HUES64 (cell line): ENCODE measurements at regions not wholly inside any gene's neighbourhood (a gene's known extent, or its start where the extent isn't known, plus 50 kb on each side); places are given as distances from the start of the nearest gene placed in this dataset.

Source experiments
- H3K27ac ChIP-seq: 2 replicates; pipeline ENCODE4 v1.7.0; 2013; ENCODE audit warnings: low read depth, low read length, inconsistent platforms
- H3K27me3 ChIP-seq: 2 replicates; pipeline ENCODE4 v1.6.1; 2013; ENCODE audit warnings: mild to moderate bottlenecking, low read length; ENCODE audit not compliant: insufficient read depth
- H3K36me3 ChIP-seq: 2 replicates; pipeline ENCODE4 v1.6.1; 2013; ENCODE audit warnings: mild to moderate bottlenecking, low read length; ENCODE audit not compliant: insufficient read depth
- H3K4me1 ChIP-seq: 2 replicates; pipeline ENCODE4 v1.6.1; 2013; ENCODE audit warnings: mild to moderate bottlenecking, low read length, moderate library complexity; ENCODE audit not compliant: insufficient read depth
- H3K4me3 ChIP-seq: 2 replicates; pipeline ENCODE4 v1.5.1; 2013; ENCODE audit warnings: mild to moderate bottlenecking, low read length, moderate library complexity
- H3K9ac ChIP-seq: 2 replicates; pipeline ENCODE4 v1.6.1; 2013; ENCODE audit warnings: mild to moderate bottlenecking, low read depth, low read length
- H3K9me3 ChIP-seq: 2 replicates; pipeline ENCODE4 v1.6.1; 2013; ENCODE audit warnings: low read depth, low read length; ENCODE audit not compliant: insufficient read depth
- WGBS: fragments of 150-250, 120-280 bp; methylation state at CpG from one replicate; pipeline ENCODE4 v1.1.7; 2013; ENCODE audit warnings: missing lambda C conversion rate; 5-methylcytosine and 5-hydroxymethylcytosine counted together

DNA sequence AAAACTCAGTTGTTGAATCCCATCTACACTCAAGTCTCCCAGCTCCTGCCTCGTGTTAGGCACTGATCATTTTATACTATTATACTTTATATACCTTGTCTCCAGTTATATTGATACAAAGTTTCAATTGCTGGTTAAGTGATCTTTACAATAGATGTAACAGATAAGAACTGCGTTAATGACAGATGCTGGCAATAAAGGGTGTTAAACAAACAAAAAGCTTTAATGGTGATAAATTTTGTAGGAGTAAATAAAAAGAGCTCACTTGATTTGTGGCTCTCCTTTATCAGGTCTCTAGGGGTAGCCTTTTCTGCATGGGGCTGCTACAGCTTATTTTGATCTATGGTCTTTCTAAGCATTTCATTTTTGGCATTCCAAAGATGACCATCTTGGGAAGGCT is 106.9 kb upstream of the GAREM1 start:
- H3K27me3 ChIP-seq: no peaks in the 10 kb centered on the region
- WGBS: 96% methylated on average over 1 of the region's 2 CpGs
- H3K27ac ChIP-seq: no peak overlapping the region
- no peaks in the 10 kb centered on the region for H3K4me1 ChIP-seq
- no peak overlapping the region for H3K4me3 ChIP-seq
- H3K36me3 ChIP-seq: no peaks in the 10 kb centered on the region
- 0 out of 2 replicates have a peak, but pooled peaks cover 11% of the 10 kb centered on the region for H3K9me3 ChIP-seq
- H3K9ac ChIP-seq: no peak overlapping the region

DNA sequence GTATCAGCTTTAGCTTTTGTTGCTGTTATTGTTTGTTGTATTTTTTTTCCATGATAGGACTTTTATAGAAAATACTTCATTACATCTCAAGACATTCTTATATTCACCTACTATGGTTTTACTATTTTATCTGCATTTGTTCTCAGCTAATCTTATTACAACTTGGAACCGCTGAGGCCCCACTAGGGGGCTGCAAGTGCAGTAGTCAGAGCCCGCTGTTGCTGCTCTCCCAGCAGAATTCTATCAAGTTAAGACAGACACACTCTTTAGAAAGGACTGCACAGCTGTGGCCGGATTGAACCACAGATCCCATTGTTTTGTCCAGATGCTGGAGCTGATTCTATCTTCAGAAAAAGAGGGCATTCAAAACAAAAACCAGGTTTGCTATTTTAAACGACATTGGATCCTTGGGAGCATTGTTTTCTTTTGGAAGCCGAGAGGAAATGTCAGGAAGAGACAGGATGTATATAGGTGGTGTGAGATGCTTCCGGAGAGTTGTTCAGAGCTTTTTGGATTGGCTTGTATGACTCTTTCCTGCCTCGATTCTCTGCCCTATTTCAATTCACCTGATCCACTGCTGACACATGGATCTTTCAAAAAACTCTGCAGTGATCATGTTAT is 105.7 kb upstream of the GAREM1 start:
- Histone ChIP-seq H3K4me3 (no peak overlapping the region), H3K9me3 (0 out of 2 replicates have a peak, but pooled peaks cover 11% of the 10 kb centered on the region), H3K9ac (no peak overlapping the region), H3K27ac (no peak overlapping the region), H3K4me1 (no peaks in the 10 kb centered on the region), H3K36me3 (no peaks in the 10 kb centered on the region), H3K27me3 (no peaks in the 10 kb centered on the region)
- 54% methylated on average over 7 of the region's 7 CpGs for WGBS

DNA sequence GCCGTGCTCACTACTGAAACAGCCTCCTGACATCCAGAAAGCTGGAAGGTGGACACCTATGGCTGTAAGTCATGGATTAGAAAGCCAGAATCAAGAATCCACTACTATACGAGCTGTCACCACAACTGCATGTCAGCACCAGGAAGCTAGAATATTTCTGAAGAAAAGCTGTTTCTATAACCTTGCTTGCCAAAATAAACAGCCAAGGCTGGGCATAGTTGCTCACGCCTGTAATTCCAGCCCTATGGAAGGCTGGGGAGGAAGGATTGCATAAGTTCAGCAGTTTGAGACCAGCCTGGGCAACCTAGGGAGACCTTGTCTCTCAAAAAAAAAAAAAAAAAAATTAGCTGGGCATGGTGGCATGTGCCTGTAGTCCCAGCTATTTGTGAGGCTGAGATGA is 96.3 kb upstream of the GAREM1 start:
- WGBS: 90% methylated on average over 3 of the region's 3 CpGs
- H3K36me3 ChIP-seq: no peaks in the 10 kb centered on the region
- no peaks in the 10 kb centered on the region for H3K4me1 ChIP-seq
- no peak overlapping the region for H3K27ac ChIP-seq
- H3K9me3 ChIP-seq: no peaks in the 10 kb centered on the region
- H3K4me3 ChIP-seq: no peak overlapping the region
- H3K9ac ChIP-seq: no peak overlapping the region
- H3K27me3 ChIP-seq: no peaks in the 10 kb centered on the region

DNA sequence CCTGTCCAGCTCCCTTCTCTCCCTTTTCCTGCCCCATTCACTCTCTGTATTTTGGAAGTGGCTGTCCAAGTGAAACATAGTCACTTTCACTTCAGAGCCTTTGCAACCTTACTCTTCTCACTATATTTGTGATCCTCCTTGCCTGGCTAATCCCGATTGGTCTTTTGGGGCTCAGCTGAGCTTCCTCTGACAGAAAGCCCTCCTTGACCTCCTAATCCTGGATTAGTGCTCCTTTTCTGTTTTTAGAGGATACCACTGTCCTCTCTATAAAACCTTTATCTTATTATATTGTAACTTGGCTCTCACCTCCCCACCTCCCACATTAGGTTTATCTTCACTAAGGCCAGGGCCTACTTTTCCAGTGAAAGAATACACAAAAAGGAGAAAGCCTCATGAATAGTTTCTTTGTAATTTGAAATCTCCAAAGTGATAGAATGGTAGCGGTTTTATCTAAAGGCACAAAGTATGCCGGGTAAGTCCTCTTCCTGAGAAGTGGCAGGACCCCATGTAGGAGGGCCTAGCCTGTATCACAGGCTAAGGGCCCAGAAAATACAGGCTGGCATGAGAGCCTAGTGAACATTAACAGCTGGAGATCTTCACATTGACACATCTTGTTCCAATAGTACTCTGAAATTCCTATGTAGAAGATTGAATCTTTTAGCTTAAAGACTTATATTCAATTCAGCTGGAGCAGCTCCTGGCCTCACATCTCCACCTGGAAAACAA is 83.1 kb upstream of the GAREM1 start:
- H3K4me1 ChIP-seq: peaks cover 24% of the 10 kb centered on the region
- 91% methylated on average over 3 of the region's 3 CpGs for WGBS

GRCh38 chr18:32553174-32553573 is 82.5 kb upstream of the GAREM1 start:
- WGBS: 85% methylated on average over 5 of the region's 5 CpGs
- H3K36me3 ChIP-seq: no peaks in the 10 kb centered on the region
- no peak overlapping the region for H3K27ac ChIP-seq
- H3K9me3 ChIP-seq: no peaks in the 10 kb centered on the region
- H3K27me3 ChIP-seq: no peaks in the 10 kb centered on the region
- H3K4me3 ChIP-seq: no peak overlapping the region
- peaks cover 30% of the 10 kb centered on the region for H3K4me1 ChIP-seq
- H3K9ac ChIP-seq: no peak overlapping the region

More for the DNA sequence above, 83.1 kb upstream of the GAREM1 start:
- Histone ChIP-seq H3K9me3 (no peaks in the 10 kb centered on the region), H3K27me3 (no peaks in the 10 kb centered on the region), H3K27ac (no peak overlapping the region), H3K36me3 (no peaks in the 10 kb centered on the region), H3K4me3 (no peak overlapping the region), H3K9ac (no peak overlapping the region)

DNA sequence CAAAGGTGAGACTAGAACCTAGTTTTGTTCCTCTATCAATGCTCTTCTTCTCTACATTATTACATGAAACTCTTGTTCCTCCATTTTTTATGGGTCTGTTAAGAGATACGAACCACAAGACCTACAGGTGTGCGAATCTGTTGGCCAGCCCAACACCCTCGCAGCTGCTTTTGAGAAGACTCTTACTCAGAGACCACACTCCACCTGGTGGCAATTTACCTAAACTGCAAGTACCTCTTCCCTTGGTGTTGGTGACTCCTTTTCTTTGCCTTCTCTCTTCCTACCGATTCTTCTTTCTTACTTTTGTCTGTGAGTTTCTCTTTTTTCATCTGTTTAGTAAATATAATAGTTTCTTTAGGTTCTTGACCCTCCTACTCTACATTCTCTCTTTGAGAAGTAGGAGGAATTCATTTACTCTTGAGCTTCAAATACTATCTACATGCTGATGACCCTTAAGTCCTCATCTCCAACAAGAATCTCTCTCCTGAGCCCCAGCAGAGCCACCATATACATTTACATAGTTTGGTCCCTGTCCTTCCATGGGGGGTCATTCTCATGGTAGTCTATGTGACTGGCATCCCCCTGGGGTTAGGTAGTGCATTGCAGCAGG is 81.8 kb upstream of the GAREM1 start:
- no peaks in the 10 kb centered on the region for H3K27me3 ChIP-seq
- H3K36me3 ChIP-seq: no peaks in the 10 kb centered on the region
- H3K9ac ChIP-seq: no peak overlapping the region
- no peak overlapping the region for H3K4me3 ChIP-seq
- H3K4me1 ChIP-seq: peaks cover 34% of the 10 kb centered on the region
- no peaks in the 10 kb centered on the region for H3K9me3 ChIP-seq
- 46% methylated on average over 4 of the region's 4 CpGs for WGBS
- no peak overlapping the region for H3K27ac ChIP-seq

DNA sequence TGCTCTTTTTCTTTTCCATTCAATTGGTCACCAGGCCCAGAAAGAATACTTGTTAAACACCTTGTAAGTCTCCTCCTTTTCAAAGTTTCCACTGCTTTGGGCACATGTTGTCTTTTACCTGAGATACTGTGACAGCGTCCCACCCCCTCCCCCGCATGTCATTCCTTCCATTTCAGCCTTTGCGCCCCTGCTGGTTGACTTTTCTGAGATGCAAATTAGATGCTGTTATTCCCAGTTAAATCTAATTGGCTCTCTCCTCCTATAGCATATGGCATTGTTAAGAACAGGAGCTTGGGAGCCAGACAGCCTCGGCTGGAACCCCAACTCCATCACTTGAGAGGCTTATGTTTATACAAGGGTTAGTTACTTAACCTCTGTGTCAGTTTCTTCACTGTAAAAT is 80.3 kb upstream of the GAREM1 start:
- Histone ChIP-seq H3K27me3 (no peaks in the 10 kb centered on the region), H3K36me3 (no peaks in the 10 kb centered on the region)
- WGBS: 9% methylated on average over 4 of the region's 4 CpGs

DNA sequence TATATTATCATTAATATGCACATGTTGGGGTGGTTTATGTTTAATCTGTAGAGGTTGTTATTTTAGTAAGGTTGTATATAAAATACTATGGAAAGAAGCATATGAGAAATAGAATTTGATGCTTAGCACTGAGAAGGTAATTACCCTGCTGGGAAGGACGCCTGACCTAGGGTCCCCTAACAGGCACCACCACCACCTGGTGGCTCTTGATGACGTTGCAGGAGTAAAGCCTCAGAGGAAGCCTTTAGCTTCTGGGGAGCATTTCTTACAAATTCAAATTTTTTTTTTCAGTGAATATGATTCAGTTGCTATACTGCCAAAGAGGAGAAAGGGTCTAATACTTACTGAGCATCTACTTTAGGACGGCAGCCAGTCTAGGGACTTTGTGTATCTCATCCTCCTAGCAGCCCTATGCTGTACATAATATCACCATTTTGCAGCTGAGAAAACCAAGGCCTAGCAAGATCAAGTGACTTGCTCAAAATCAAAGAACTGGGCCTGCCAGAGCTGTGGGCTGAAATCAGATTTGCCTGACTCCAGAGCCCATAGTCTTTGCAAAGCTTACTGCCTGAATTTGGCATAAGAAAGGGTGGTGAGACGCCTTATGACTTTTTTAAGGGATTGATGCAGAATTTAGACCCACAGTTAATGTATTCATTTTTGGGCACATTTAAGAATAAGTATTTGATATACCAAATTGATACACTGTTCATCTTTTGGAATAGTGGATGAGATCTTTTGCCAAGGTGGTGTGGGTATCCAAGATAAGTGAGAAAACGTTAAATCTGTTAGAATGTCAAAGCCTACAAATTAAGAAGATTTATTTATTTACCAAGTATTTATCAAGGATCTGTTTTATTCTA is 78.8 kb upstream of the GAREM1 start:
- H3K4me3 ChIP-seq: no peak overlapping the region
- 16% methylated on average over 4 of the region's 5 CpGs for WGBS
- no peaks in the 10 kb centered on the region for H3K9me3 ChIP-seq
- H3K9ac ChIP-seq: no peak overlapping the region
- peaks cover 30% of the 10 kb centered on the region for H3K4me1 ChIP-seq
- no peak overlapping the region for H3K27ac ChIP-seq
- H3K27me3 ChIP-seq: no peaks in the 10 kb centered on the region
- H3K36me3 ChIP-seq: no peaks in the 10 kb centered on the region

More for the DNA sequence above, 80.3 kb upstream of the GAREM1 start:
- Histone ChIP-seq H3K9me3 (no peaks in the 10 kb centered on the region), H3K27ac (no peak overlapping the region), H3K9ac (no peak overlapping the region), H3K4me1 (peaks cover 30% of the 10 kb centered on the region), H3K4me3 (no peak overlapping the region)

GRCh38 chr18:32548688-32549087 is 78.0 kb upstream of the GAREM1 start:
- H3K36me3 ChIP-seq: no peaks in the 10 kb centered on the region
- WGBS: 3% methylated on average over 3 of the region's 3 CpGs
- no peaks in the 10 kb centered on the region for H3K9me3 ChIP-seq
- H3K4me3 ChIP-seq: peak overlapping the region; percentile 6; the same call in 1 of the 2 replicates
- no peaks in the 10 kb centered on the region for H3K27me3 ChIP-seq
- H3K4me1 ChIP-seq: peaks cover 30% of the 10 kb centered on the region
- H3K9ac ChIP-seq: peak overlapping the region; percentile 1; the same call in 1 of the 2 replicates
- peak overlapping the region; percentile 38; the same call in 1 of the 2 replicates for H3K27ac ChIP-seq

DNA sequence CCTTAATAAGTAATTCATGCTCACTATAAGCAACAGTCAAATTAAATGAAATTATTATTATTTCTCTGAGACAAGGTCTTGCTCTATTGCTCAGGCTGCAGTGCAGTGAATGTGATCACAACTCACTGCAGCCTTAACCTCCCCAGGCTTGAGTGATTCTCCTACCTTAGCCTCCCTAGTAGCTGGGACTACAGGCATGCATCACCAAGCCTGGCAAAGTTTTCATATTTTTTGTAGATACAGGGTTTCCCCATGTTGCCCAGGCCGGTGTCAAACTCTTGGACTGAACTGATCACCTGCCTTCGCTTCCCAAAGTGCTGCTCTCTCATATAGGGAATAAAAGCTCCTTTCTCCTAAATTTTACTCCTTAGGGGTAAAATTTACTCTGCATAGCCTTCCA is 74.9 kb upstream of the GAREM1 start:
- Histone ChIP-seq H3K9ac (no peak overlapping the region), H3K27me3 (no peaks in the 10 kb centered on the region), H3K4me1 (peaks cover 30% of the 10 kb centered on the region), H3K27ac (no peak overlapping the region), H3K9me3 (no peaks in the 10 kb centered on the region), H3K36me3 (no peaks in the 10 kb centered on the region), H3K4me3 (no peak overlapping the region)
- 96% methylated on average over 2 of the region's 2 CpGs for WGBS

DNA sequence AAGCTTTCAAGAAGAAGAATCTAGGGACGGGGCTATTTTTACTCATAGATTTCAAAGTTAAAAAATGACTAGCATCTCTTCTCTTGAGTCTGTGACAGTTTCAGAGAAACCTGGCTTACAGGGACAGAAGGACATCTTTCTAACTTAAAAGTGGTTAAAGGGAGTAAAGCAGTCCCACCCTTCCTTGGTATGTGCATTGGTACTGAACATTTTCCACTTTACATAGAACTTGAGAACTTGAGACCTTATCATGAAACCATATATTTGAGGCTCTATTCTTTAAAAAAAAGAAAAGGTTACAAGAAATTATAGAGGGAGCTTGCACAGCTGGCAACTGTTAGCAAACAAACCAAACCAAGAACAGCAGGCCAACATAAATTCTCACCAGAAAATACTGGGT is 73.4 kb upstream of the GAREM1 start:
- Histone ChIP-seq H3K4me1 (peaks cover 20% of the 10 kb centered on the region), H3K27me3 (no peaks in the 10 kb centered on the region), H3K9me3 (no peaks in the 10 kb centered on the region), H3K27ac (no peak overlapping the region), H3K36me3 (no peaks in the 10 kb centered on the region), H3K9ac (no peak overlapping the region), H3K4me3 (no peak overlapping the region)
- 100% methylated on average over 1 of the region's 1 CpG for WGBS
